ENCODE measurements at regions not wholly inside any gene's neighbourhood (a gene's known extent, or its start where the extent isn't known, plus 50 kb on each side); places are given as distances from the start of the nearest gene placed in this dataset.
A peak's percentile ranks its signal among the peaks of the same experiment; 100 is the strongest.

GRCh38 chr3:64293121-64293520, 67.9 kb upstream of the PRICKLE2 start:
- WGBS, 2 donors: 93 to 95% methylated on average over 9 of the region's 9 CpGs
- peak overlapping the region in 2 of 4 donors; percentile 70 to 81 for H3K27ac ChIP-seq
- no peak for TF ChIP-seq EP300 (IDR thresholded peaks at IDR 0.05)
- no peak for TF ChIP-seq CTCF (IDR thresholded peaks at IDR 0.05)
- peaks cover 0 to 21% (median 4%) of the 10 kb centered on the region in 4 donors for H3K4me1 ChIP-seq
- no peaks in the 10 kb centered on the region for H3K27me3 ChIP-seq
- H3K9me3 ChIP-seq: peaks cover 0 to 11% (median 0%) of the 10 kb centered on the region in 4 donors
- DNase-seq (ENCODE audit: low spot score in 2 of 2): no peak
- no peak overlapping the region for H3K4me3 ChIP-seq
- no peaks in the 10 kb centered on the region for H3K36me3 ChIP-seq

- Histone ChIP-seq H3K9me3 (peaks cover 0 to 3% (median 0%) of the 10 kb centered on the region in 4 donors), H3K27me3 (no peaks in the 10 kb centered on the region), H3K4me3 (no peak overlapping the region), H3K27ac (peak overlapping the region in 2 of 4 donors; percentile 70 to 81), H3K4me1 (peaks cover 0 to 21% (median 4%) of the 10 kb centered on the region in 4 donors), H3K36me3 (no peaks in the 10 kb centered on the region)
- WGBS, 2 donors: 43 to 50% methylated on average over 4 of the region's 4 CpGs
- peak in 1 of 2 donors; percentile 32 for DNase-seq (ENCODE audit: low spot score in 2 of 2)
- TF ChIP-seq CTCF (IDR thresholded peaks at IDR 0.05) (no peak), POLR2A (IDR thresholded peaks at IDR 0.05) (no peak), EP300 (IDR thresholded peaks at IDR 0.05) (peak in 1 of 2 donors; percentile 90)
These were observed 66.7 kb upstream of the PRICKLE2 start for GRCh38 chr3:64291956-64292355.

- Histone ChIP-seq H3K27ac (peak overlapping the region in 2 of 4 donors; percentile 50 to 81), H3K4me3 (no peak overlapping the region), H3K36me3 (no peaks in the 10 kb centered on the region), H3K27me3 (no peaks in the 10 kb centered on the region), H3K4me1 (peaks cover 0 to 21% (median 4%) of the 10 kb centered on the region in 4 donors), H3K9me3 (no peaks in the 10 kb centered on the region)
- 20 to 56% methylated on average over 2 to 3 of the region's 3 CpGs for WGBS, 2 donors
- DNase-seq (ENCODE audit: low spot score in 2 of 2): peak in 1 of 2 donors; percentile 52
- TF ChIP-seq EP300 (IDR thresholded peaks at IDR 0.05) (peak in 1 of 2 donors; percentile 26), CTCF (IDR thresholded peaks at IDR 0.05) (no peak), POLR2A (IDR thresholded peaks at IDR 0.05) (no peak)
These were observed 66.1 kb upstream of the PRICKLE2 start for GRCh38 chr3:64291345-64291744.

- H3K36me3 ChIP-seq: no peaks in the 10 kb centered on the region
- H3K27me3 ChIP-seq: no peaks in the 10 kb centered on the region
- peaks cover 0 to 21% (median 4%) of the 10 kb centered on the region in 4 donors for H3K4me1 ChIP-seq
- H3K9me3 ChIP-seq: no peaks in the 10 kb centered on the region
- DNase-seq (ENCODE audit: low spot score in 2 of 2): no peak
- TF ChIP-seq CTCF (IDR thresholded peaks at IDR 0.05) (no peak), POLR2A (IDR thresholded peaks at IDR 0.05) (no peak), EP300 (IDR thresholded peaks at IDR 0.05) (no peak)
- 72 to 82% methylated on average over 5 of the region's 5 CpGs for WGBS, 2 donors
- peak overlapping the region in 2 of 4 donors; percentile 50 to 81 for H3K27ac ChIP-seq
- no peak overlapping the region for H3K4me3 ChIP-seq
These were observed 65.6 kb upstream of the PRICKLE2 start for GRCh38 chr3:64290864-64291263.

- Histone ChIP-seq H3K36me3 (no peaks in the 10 kb centered on the region), H3K4me3 (no peak overlapping the region), H3K4me1 (peaks cover 0 to 21% (median 4%) of the 10 kb centered on the region in 4 donors), H3K27me3 (no peaks in the 10 kb centered on the region), H3K27ac (no peak overlapping the region), H3K9me3 (no peaks in the 10 kb centered on the region)
- WGBS, 2 donors: 76 to 84% methylated on average over 5 of the region's 5 CpGs
- no peak for DNase-seq (ENCODE audit: low spot score in 2 of 2)
- TF ChIP-seq CTCF (IDR thresholded peaks at IDR 0.05) (no peak), EP300 (IDR thresholded peaks at IDR 0.05) (no peak), POLR2A (IDR thresholded peaks at IDR 0.05) (no peak)
These were observed 64.9 kb upstream of the PRICKLE2 start for GRCh38 chr3:64290161-64290560.

All from tibial nerve (tissue), 4 donors.